ENCODE measurements at regions not wholly inside any gene's neighbourhood (a gene's known extent, or its start where the extent isn't known, plus 50 kb on each side); places are given as distances from the start of the nearest gene placed in this dataset.

- TF ChIP-seq CTCF (IDR thresholded peaks at IDR 0.05 in 4 of 5, conservative IDR thresholded peaks at IDR 0.05 in 1 of 5) (no peak), POLR2A (IDR thresholded peaks at IDR 0.05) (no peak)
These were observed 376.7 kb downstream of the TDRD15 start for GRCh38 chr2:21500401-21500945.

All from gastrocnemius medialis (tissue), 4 donors.